GM19397 (cell line): ENCODE measurements at regions not wholly inside any gene's neighbourhood (a gene's known extent, or its start where the extent isn't known, plus 50 kb on each side); places are given as distances from the start of the nearest gene placed in this dataset.
"Not testable (repeated sequence)": the region's sequence is repeated elsewhere in the genome, so short reads cannot be mapped to it uniquely, and the experiment has no call there.

Experiments used
- ATAC-seq: cut with Tn5 transposase; IDR thresholded peaks from one replicate; pipeline ENCODE4 v1.9.1; 2021; ENCODE audit warnings: mild to moderate bottlenecking, moderate library complexity; ENCODE audit not compliant: unreplicated experiment

- no peak for ATAC-seq
Measured at GRCh38 chr6:130547723-130548122, 181.9 kb downstream of the TMEM200A start.

GRCh38 chr6:130557481-130558112 is 191.8 kb downstream of the TMEM200A start:
- ATAC-seq = no peak

- ATAC-seq = no peak
Measured at GRCh38 chr6:130558131-130558530, 192.3 kb downstream of the TMEM200A start.

DNA sequence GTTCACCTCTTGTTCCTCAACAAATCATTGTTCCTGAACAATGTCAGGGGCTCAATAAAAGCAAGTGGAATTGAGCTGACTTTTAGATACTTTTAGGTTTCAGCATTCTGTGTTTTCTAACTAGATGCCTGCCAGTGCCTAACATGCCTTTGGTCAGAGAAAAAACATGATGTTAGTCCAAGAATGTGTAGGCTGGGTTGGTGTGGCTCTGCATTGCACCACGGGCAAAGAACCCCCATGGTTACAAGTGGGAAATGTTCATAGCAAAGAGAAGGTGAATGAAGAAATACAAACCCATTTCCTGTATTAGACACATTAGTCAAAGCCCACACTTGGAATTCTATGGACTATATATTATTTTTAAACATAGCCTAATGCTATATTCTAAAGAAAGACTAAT is 193.3 kb downstream of the TMEM200A start:
- ATAC-seq = no peak

DNA sequence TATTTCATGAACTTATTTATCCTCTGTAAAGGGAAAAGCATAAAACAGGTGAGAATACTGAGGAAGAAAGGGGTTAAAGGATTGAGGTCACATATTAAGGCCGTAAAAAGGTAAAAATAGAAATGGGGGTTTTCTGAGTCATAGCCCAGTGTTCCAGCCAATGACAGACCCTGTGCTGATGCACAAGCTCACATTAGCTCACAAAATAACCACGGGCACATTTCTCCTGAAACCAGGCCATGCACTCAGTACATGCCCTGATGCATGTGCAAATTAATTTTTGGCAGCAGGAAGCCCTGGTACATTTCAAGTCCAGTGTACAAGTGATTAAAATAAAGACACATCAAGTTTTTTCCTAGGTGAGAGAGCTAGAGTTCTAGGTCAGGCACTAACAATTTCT is 194.4 kb downstream of the TMEM200A start:
- ATAC-seq = no peak

GRCh38 chr6:130561159-130561558 is 195.3 kb downstream of the TMEM200A start:
- ATAC-seq = not testable (repeated sequence)

DNA sequence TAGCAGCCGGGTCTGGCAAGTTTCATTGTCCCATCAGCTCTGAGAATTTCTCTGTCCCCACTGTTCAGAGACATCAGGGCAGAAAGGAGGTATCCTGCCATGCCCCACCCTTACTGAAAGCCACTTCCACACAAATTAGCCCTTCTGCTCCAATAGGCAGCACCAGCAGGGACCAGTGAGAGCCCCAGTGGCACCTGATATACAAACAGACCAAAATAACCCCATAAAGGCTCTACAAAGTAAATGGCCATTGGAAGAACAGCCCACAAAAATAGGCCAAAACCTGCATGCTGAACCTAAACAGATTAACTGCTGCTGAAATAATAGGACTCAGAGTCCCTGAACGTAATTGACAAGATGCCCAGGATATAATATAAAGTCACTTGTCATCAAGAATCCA is 199.9 kb downstream of the TMEM200A start:
- no peak for ATAC-seq

DNA sequence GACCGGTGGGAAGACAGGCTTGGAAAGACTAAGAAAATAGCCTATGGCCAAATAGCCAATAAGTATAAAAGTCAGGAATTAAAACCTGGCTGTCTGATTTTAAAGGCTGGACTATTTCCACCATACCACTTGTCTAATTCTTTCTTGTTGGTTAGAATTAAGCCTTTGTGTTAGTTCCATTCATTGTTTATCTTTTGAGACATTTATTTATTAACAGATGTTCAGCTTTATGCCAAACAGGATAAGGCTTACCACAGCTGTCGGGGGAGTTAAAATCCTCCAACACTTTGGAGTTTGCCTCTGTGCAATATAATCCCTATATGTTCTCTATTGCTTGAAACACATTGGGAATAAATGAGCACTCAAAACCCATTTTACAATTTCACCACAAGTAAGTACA is 208.3 kb downstream of the TMEM200A start:
- no peak for ATAC-seq

GRCh38 chr6:130575557-130575956 is 209.7 kb downstream of the TMEM200A start:
- ATAC-seq = no peak

DNA sequence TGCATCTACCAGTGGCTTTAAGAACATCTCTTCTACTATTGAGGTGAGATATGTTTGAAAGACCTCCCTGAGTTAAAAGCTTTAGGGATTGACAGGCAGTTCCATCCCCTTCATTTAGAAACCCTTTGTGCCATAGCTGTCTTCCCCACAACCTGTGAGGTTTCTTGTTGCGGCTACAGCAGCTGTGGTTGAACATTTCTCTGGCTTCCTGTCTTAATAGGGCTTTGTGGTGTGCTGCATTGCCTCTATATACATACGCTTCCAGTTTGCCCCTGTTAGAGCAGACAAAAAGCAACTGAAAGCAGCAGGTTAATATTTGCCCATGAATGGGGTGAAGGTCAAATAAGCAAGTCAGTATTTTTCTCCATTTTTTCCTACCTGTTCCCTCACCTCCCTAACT is 210.2 kb downstream of the TMEM200A start:
- peak; percentile 100 for ATAC-seq

- ATAC-seq = no peak
Measured at GRCh38 chr6:130577178-130577919, 211.5 kb downstream of the TMEM200A start.

DNA sequence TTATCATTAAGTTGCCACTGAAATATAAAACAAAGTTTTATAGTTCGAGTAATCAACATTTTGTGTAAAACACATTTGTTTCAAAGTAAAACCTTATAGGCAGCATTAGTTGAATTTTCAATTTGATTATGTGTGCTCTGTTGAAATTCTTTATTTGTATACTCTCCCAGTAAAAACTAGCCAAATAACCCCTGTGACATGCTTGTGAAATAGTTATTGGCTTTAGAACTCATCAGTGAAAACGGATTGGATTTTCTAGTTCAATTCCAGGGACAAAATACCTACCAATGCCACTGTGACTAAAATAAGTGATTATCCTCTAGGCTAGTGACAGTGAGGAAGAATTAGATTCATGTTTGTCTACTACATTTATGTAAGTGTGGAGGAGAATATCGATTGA is 212.9 kb downstream of the TMEM200A start:
- ATAC-seq = no peak

GRCh38 chr6:130583268-130583667 is 217.5 kb downstream of the TMEM200A start:
- no peak for ATAC-seq

- no peak for ATAC-seq
Measured at GRCh38 chr6:130585587-130585986, 219.8 kb downstream of the TMEM200A start.

GRCh38 chr6:130587778-130588520 is 222.1 kb downstream of the TMEM200A start:
- no peak for ATAC-seq

- no peak for ATAC-seq
Measured at GRCh38 chr6:130593200-130593599, 227.4 kb downstream of the TMEM200A start.

- no peak for ATAC-seq
Measured at GRCh38 chr6:130593948-130594347, 228.1 kb downstream of the TMEM200A start.

DNA sequence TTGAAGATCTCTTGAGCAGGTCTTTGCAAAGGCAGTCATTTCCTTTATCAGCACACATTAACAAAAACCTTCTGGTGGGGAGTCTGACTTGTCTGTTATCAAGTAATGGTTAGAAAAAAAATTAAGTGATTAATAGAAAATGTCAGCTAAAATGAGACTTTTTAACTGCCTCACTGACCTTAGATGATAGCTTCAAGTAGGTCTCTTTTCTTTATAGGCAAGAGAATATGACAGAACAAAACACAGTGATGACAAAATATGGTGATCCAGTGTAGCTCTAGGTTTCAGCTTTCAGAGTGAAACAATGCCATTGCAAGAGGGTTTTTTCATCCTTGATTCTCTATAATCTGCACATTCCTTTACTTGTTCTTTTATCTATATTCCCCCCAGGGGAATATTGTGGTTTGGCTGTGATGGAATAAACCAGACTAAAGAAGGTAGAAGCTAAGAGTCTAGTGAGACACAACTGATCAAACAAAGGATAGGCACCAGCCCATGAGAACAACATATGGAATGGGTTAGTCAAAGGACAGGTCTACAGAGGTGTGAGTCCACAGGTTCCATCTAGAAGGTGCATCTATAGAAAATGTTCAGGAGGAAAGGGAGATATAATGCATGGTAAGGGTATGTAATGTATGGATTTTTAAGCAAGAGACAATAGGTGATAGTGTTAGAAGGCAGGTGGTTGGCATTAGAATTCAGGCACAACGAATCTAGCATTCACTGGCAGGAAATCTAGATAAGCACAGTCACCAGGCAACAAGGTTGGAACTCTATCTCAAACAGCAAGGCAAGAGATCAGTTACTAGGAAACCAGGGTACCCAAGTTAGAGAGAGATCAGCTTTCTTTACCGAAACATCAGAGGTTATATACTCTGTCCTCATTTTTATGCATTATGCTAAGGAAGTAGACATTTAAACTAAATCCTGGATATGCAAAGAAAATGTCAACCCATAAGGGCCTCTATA is 228.9 kb upstream of the SMLR1 start:
- no peak for ATAC-seq

- no peak for ATAC-seq
Measured at GRCh38 chr6:130600880-130601341, 226.3 kb upstream of the SMLR1 start.

DNA sequence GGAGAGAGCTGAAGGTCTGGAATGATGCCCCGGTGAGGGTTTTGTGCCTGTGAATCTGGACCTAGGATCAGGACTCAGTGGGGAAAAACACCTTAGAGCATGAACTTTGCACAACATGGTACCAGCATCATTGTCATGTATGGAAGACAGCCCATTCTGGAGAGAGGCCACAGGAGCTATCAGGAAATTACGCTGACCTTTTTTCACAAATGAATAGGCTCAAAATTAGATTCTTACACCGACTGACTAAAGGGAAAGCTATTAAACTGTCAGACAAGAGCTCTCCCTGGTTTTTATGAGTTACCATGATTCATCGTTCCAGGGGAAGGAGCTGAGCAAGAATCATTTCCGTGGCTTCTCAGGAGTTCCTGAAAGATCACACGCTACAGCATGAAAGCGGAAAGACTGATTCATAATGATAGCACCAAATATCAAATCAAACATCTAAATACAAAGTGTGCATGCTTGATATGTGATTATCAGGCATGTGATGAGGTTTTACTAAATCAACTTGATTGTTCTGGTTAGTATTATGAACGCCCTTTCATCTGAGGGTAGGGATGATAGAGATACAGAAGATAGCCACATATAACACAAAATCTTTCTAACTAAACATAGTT is 224.9 kb upstream of the SMLR1 start:
- no peak for ATAC-seq
